GM19395 (cell line): ENCODE measurements at regions not wholly inside any gene's neighbourhood (a gene's known extent, or its start where the extent isn't known, plus 50 kb on each side); places are given as distances from the start of the nearest gene placed in this dataset.

ENCODE experiments used
- ATAC-seq: cut with Tn5 transposase; IDR thresholded peaks from one replicate; pipeline ENCODE4 v1.9.1; 2021; ENCODE audit warnings: mild to moderate bottlenecking, moderate library complexity; ENCODE audit not compliant: unreplicated experiment

DNA sequence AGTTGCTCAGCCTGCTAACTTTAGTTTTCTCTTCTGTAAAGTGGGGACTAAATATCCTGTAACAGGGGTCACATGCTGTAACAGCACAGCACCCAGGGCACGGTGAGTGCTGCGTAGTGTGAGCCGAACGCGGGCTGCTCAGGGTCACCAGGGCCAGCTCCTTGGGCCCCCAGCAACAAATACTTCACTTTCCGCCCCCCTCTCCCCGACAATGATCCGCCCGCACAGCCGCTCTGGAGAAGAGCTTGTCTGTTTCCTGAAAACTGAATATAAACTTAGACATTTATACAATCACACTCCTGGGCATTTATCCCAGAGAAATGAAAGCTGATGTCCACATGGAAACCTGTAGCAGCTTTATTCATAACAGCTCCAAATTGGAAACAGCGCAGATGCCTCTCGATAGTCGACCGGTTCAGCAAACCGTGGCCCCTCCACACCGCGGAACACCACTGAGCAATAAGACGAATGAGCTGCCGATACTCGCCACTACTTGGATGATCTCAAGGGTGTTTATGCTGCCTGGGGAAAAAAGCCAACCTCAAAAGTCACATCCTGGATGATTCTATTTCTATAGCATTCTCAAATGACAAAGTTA lies 267.2 kb downstream of the PARN start:
- no peak for ATAC-seq

DNA sequence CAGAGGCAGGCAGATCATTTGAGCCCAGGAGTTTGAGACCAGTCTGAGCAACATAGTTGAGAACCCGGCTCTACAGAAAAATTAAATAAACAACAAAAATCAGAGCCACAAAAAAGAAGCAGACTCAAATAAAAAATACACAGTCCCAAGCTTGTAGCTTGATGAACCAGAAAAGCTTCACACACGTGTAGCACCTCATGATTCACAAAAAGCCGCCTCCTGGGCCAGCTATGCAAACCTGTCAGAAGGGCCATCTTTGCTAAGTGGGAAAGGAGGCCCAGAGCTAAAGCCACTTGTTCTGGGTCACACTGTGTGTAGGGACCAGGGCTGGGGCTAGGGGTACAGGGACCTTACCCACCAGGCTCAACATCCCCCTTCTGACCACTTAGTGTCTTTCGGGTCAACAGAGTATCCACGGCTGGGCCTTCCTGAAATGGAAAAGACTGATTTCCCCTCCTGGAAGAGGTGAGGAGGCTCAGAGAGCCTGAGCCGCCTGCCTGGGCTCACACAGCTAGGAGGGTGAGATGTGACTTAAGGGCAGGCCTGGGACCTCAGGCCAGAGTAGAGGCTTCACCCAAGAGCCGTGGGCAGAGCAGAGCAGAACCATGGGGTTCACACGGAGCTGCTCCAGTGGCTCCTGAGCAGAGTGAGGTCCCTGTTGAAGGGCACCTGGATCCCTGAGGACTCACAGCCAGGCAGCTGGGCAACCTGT lies 269.6 kb downstream of the PARN start:
- ATAC-seq, result no peak

DNA sequence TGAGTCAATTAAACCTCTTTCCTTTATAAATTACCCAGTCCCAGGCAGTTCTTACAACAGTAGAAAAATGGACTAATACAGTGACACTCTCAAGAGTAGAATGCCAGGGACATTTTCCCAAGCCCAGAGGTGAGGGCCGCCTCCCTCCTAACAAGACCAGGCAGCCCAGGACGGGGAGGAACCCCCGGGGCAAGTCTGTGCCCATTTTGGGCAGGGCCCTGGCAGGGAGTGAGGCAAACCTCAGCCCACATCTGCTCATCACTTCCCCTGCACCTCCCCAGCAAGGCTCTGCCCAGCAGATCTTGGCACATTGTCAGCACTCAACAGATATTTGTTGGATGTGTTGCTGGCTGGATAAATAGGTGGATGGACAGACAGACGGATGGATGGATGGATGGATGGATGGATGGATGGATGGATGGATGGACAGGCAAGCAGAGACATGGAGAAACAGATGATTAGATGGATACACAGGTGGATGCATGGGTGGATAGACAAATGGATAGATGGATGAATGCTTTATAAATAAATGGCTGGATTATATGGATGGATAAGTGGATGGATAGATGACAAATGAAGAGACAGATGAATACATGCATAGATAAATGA lies 271.3 kb downstream of the PARN start:
- ATAC-seq, result no peak

DNA sequence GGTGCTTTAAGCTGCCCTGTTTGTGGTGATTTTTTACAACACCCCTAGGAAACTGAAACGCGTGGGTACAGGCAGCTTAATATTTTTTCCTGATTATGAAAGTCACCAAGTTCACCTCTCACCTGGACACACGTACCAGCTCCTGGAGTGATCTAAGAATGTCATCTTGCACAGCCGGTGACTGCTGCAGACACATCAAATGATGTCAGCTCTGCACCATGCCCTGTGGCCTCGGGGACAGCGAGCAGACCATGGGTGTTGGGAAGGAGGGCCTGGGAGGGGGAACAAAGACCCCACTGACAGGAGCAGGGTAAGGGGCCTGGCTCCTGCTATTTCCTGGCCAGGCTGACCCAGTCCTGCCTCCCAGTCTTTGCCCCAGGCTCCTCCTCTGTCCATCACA lies 272.7 kb downstream of the PARN start:
- ATAC-seq, result no peak

DNA sequence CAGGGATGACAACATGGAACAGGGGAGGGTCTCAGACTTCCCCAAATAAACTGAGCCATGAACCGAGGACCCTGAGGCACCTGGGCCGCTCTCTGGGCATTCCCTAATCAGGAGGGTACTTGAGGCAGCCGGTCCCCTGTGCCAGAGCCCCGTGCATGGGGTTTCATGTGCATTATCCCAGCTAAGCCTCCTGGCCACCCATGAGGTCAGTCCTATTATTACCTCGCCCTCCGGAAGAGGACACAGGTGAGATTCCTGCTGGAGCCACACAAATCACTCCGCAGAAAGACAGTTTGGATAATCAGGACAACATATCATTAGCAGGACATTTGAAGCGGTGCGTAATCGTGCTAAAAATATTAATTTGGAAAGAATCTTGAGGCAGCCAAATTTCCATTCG lies 274.0 kb downstream of the PARN start:
- no peak for ATAC-seq

DNA sequence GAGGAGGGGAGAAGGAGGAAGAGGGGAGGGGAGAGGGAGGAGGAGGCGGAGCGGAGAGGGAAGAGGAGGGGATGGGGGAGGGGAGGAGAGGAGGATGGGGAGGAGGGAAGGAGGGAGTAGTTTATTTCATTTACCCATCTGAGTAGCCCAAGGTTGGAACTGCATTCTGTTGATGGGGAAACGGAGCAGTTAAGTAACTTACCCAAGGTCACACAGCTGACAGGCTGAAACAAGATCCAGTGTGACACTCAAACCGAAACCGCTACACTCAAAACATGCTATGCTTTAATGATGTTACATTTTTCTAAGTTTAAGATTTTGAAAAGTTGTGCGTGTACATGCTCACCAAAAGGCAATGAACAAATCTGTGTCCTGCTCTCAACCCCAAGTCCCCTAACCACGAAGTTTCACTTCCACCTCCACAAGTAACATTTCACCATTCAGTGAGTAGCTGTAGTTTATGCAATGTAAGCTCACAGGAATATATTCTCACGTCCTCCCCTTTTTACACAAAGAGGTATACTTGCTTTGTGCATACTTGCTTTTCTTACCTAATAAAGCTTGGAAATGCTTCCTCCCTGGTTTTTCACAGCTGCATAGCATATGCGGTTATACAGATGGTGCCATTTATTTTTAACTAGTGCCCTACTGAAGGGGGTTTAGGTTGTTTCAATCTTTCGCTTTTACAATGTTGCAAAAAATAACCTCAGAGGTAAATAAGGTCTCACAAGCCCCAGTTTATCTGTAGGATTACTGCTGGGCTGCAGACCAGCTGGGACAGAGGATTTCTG lies 275.3 kb downstream of the PARN start:
- ATAC-seq, result peak; percentile 95

DNA sequence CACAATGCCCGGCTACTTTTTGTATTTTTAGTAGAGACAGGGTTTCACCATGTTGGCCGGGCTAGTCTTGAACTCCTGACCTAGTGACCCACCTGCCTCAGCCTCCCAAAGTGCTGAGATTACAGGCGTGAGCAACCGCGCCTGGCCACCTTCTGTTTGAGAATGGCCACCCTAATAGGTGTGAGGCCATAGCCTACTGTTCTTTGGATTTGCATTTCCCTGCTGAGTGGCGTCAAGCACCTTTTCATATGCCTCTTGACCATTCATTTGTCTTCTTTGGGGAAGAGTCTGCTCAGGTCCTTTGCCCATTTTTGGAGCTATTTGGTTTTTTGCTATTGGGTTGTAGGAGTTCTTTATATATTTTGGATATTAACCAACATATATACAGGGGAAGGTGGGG lies 276.7 kb downstream of the PARN start:
- ATAC-seq, result no peak

DNA sequence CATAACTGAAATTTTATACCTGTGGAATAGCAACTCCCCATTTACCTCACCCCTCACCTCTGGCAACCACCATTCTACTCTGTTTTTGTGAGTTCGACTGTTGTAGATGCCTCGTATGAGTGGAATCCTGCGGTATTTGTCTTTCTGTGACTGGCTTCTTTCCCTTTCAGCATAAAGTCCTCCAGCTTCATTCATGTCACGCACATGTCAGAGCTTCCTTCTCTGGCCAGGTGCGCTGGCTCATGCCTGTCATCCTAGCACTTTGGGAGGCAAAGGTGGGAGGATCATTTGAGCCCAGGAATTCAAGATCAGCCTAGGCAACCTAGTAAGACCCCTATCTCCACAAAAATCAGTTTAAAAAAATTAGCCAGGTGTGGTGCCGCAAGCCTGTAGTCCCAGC lies 278.4 kb downstream of the PARN start:
- no peak for ATAC-seq

DNA sequence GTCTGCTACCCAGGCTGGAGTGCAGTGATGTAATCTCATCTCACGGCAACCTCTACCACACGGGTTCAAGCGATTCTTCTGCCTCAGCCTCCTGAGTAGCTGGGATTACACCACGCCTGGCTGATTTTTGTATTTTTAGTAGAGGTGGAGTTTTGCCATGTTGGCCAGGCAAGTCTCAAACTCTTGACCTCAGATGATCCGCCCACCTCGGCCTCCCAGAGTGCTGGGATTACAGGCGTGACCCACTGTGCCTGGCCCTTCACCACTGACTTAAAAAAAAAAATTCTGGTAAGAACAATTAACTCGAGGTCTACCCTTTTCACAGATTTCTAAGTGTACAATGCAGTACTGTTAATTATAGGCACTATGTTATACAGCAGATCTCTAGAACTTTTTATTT lies 279.4 kb downstream of the PARN start:
- no peak for ATAC-seq

DNA sequence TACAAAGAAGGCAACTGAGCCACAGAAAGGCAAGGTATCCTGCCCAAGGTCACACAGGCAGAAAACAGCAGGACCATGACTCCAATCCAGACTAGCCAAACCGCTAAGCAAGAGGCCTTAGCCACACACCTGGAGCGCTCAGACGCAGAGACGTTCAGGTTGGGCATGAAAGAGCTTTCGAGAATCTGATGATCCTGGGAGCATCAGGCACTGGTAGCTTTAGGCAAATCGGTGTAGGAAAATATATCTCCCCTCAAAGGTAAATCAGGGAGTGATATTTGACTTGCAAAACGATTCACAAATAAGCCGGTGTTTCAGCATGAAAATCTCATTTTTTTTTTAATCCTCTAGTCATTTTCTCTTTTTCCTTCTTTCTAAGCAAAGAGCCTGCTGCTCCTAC lies 279.0 kb downstream of the MRTFB start:
- ATAC-seq, result no peak

DNA sequence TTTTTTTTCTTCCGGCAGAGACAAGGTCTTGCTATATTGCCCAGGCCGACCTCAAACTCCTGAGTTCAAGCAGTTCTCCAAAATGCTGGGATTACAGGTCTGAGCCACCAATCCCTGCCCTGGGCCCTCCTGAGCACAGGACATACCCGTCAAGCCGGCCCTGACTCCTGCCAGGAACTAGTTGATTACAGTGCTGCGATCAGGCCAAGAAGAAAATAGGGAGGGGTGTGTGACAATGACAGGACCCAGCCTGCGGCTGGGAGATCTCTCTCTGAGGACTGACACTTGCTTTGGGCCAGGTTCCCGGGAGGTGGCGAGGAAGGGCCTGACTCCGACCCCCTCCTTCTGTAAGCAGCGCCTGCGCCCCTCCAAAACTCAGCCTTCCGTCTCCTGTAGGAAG lies 276.6 kb downstream of the MRTFB start:
- ATAC-seq, result no peak

DNA sequence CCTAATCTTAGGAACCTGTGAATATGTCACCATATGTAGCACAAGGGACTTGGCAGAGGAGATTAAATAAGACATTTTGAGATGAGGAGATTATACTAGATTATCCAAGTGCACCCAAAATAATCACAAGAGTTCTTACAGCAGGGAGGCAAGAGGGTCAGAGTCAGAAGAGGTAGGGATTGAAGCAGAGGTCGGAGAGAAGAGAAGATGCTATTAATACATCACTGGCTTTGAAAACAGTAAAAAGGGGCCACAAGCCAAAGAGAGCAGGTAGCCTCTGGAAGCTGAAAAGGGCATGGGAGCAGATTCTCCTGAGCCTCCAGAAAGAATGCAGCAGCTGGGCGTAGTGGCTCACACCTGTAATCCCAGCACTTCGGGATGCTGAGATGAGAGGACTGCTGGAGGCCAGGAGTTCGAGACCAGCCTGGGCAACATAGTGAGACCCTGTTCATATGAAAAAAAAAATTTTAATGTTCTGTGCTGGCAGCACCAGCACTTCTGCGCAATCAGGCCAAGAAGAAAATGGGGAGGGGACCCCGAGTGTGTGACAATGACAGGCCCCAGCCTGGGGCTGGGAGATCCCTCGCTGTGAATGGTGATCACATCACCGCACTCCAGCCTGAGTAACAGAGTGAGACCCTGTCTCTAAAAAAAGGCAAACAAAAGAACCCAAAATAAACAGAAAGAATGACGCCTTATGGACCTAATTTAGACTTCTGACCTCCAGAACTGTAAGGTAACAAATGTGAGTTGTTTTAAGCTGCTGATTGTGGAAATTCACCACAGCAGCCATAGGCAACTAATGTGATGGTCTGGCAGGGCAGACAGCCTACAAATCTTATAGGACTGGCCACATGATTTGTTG lies 275.4 kb downstream of the MRTFB start:
- ATAC-seq, result no peak

DNA sequence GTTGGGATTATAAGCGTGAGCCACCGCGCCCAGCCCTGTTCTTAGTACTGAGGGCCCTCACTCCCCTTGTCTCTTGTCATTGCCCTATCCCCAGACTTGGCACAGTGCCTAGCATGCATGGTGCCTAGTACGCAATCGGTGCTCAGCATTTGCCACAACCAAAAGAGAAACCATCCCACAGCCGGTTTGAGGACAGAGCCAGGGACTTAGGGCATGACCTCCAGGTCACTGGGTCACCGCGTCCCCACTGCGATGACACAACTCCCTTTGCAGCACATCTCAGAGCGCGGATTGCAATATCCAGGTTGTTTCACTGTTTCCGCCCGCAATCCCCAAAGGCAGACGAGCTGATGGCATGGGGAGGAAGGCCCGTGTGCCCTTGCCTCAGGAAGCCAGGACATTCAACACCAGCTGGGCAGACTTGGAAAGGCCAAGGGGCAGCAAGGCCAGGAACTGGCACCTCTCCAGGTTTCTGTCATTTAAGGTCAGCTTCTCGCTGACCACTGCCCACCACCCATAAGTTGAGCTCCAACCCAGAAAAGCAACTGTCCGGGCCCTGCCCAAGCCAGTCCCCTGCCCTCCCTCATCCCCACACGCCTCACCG lies 274.5 kb downstream of the MRTFB start:
- no peak for ATAC-seq

DNA sequence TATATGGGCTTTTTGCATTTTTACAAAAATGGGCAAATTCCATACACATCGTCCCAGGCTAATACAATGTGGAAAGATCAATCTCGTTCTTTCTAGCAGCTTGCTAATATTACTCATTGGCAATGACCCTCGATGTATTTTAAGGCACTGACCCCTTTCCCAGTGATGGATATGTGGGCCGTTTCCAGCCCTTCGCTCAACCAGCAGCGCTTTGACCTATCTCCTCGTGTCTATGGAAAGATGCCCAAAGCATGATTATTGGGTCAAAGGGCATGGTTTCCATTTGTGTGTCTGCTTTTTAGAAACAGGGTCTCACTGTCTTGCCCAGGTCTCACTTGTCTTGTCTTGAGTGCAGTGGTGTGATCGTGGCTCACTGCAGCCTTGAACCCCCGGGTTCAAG lies 273.8 kb downstream of the MRTFB start:
- ATAC-seq, result no peak

DNA sequence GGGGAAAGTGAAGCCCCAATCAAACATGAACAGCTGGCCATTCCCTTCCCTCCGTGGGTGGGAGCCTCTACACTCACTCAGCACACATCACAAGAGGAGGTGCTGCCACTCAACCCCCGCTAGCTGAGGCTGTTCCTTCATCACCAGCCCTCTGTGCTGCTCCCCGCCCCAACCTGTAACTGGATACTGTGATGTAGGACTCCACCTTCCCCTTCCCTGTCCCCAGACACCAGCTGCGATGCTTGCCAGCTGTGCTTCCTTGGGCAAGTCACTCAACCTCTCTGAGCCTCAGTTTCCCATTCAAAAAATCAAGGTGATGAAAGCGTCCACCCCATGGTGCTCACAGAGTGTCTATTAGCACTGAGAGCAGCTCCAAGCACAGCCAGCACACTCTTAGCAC lies 273.2 kb downstream of the MRTFB start:
- ATAC-seq, result no peak

DNA sequence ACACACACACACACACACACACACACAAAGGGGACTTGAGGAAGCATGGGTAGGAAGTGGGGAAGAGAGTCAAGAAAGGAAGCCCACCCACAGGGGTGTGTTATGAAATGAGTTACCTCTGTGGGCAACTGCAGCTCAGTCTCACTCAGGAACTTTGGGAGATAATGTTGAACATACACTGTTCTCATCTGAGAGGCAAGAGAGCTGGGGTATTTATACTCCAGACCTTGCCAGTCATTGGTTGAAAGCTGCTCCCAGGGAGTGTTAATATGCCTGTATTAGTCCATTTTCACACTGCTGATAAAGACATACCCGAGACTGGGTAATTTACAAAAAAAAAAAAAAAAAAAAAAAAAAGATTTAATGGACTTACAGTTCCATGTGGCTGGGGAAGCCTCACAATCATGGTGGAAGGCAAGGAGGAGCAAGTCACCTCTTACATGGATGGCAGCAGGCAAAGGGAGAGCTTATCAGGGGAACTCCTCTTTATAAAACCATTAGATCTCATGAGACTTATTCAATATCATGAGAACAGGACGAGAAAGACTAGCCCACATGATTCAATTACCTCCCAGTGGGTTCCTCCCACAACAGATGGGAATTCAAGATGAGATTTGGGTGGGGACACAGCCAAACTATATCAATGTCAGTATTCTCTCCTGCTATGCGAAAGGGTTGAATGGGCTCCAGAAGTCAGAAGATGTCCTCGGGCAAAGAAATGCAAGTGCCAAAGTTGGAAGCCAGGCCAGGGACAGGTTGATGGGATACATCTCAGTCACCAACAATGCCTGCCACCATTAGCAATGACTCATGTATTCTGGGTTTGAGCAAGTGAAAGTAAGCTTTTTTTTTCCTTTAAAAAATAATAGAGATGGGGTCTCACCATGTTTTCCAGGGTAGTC lies 270.5 kb downstream of the MRTFB start:
- no peak for ATAC-seq

DNA sequence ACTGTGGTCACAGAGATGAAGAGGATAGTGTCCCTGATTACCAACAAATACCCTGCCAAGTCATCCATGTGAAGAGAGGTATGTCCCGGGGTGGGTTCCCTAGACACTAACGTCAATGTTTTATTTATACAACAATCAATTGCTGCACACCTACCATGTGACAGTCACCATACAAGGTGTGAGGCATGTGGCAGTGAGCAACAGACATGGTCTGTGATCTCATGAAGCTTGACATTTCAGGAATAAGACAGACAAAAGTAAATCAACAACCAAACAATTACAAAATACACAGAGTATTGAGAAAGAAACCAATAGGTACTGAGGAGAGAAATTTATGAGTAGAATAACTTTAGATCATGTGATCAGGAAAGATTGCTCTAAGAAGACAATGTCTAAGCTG lies 268.6 kb downstream of the MRTFB start:
- ATAC-seq, result no peak

DNA sequence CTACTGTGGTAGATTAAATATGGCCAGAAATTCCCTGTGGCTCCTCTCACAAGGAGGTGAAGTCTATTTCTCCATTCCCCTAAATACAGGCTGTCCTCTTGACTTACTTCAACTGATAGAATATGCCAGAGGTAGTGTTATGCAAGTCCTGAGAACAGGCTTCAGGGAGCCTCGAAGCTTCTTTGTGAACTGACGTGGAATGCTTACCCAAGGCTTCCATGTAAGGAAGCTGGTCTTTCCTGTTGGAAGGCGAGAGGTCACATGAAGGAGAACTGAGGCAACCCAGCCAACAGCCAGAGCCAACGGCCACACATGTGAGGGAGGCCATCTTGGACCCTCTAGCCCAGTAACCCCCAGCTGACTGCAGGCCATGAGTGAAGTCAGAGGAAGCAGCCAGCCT lies 267.9 kb downstream of the MRTFB start:
- ATAC-seq, result no peak

DNA sequence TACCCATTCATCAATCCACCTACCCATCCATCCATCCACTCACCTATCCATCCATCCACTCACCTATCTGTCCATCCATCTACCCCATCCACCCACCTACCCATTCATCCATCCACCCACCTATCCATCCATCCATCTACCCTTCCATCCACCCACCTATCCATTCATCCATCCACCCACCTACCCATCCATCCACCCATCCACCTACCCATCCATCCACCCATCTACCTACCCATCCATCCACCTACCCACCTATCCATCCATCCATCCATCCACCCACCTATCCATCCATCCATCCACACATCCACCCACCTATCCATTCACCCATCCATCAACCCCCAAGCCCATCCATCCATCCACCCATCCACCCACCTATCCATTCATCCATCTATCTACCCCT lies 267.1 kb downstream of the MRTFB start:
- no peak for ATAC-seq
